LNCAP (cell line): ENCODE measurements at regions not wholly inside any gene's neighbourhood (a gene's known extent, or its start where the extent isn't known, plus 50 kb on each side); places are given as distances from the start of the nearest gene placed in this dataset.

Experiments
- TF ChIP-seq, protein P1 (sequence below): fragments of 450-650 bp; IDR thresholded peaks from 2 replicates; pipeline ENCODE4 v1.5.1; 2017; ENCODE audit warnings: mild to moderate bottlenecking

DNA sequence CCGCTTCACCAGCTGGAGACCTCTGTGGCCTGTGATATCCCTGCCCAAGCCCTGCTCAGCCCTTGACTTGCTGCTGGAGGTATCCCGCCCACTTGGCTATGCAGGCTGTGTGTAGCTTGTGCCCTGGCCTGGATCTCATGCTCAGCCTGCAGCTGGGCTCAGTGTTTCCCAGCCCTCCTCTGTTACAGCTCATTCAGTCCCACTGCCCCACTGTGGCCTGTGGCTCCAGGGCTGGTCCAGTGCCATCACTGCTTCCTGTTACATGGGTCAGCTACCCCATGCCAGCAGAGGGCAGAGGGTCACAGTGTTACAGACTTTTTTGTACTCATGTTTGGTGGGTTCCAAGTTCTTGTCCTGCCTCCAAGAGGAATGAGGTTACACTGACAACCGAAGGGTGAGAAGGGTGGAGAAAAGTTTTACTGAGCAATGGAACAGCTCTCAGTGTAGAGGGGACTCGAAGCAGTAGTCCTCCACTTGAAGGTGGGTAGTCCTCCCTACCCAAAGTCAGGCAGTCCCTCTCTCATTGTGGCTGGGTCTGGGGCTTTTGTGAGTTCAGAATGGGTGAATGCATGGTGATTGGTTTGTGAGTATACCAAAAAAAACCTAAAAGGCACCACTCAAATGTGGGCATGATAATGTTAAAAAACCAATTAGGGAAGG, 100.4 kb downstream of the ANKRD7 start:
- TF ChIP-seq, protein P1, sequence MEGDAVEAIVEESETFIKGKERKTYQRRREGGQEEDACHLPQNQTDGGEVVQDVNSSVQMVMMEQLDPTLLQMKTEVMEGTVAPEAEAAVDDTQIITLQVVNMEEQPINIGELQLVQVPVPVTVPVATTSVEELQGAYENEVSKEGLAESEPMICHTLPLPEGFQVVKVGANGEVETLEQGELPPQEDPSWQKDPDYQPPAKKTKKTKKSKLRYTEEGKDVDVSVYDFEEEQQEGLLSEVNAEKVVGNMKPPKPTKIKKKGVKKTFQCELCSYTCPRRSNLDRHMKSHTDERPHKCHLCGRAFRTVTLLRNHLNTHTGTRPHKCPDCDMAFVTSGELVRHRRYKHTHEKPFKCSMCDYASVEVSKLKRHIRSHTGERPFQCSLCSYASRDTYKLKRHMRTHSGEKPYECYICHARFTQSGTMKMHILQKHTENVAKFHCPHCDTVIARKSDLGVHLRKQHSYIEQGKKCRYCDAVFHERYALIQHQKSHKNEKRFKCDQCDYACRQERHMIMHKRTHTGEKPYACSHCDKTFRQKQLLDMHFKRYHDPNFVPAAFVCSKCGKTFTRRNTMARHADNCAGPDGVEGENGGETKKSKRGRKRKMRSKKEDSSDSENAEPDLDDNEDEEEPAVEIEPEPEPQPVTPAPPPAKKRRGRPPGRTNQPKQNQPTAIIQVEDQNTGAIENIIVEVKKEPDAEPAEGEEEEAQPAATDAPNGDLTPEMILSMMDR, result no peak

DNA sequence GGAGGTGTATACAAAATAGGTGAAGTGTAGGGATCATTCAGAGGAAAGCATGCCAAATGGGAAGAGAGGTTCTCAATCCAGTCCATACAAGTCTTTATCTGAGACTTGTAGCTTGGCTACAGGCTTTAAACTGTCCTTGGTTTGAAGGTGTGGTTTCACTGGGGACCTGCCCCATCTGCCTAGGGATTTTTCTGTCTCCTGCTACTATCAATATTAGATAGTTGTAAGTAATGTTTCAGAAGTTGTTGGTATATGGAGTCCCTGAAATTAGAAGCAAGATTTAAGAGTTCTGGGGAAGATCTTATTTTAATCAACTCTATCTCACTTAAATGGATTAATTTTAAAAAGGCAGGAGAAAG, 100.9 kb downstream of the ANKRD7 start:
- TF ChIP-seq, protein P1, result no peak

DNA sequence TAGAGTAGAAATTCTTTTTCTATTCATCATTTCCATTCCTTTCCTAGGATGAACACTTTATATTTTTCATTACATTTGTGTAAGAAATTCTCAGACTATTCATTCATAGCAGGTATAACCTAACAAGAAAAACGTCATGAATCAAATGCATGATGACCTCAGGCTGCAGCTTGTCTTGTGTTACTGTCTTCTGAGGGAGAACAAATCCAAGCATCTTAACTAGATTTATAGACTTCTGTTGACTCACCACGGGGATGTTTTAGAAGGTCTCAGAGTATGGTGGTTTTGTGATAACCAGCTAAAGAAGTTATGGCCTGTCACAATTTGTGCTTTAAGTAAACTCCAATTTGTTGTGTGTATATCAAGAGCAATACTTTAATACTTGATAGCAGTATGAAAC, 102.7 kb downstream of the ANKRD7 start:
- TF ChIP-seq, protein P1, result no peak

DNA sequence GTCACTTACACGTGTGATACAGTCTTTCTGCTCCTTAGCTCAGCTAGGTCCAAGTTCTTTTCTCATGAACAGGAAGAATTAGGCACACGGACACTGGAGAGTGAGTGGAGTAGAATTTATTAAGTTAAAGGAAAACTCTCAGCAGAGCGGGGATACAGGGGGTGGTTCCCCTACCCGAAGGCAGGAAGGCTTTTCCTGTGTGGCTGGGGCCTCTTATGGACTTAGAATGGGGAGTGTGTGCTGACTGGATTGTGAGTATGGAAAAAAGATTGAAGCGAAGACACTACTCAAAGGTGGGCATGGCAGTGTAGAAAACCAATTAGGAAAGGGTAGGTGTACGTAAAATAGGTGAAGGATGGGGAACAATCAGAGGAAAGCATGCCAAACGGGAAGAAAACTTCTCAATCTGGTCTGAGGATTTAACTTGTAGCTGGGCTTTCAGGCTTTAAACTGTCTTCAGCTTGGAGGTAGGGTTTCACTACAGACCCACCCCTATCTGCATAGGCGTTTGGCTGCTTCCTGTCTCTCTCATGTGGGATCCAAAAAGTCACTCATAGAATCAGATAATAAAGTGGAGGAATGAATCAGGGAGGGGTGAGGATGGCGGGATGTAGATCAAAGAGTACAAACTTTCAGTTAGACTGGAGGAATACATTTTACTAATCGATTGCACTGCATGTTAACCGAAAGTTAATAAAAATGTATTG, 104.2 kb downstream of the ANKRD7 start:
- TF ChIP-seq, protein P1, result no peak

DNA sequence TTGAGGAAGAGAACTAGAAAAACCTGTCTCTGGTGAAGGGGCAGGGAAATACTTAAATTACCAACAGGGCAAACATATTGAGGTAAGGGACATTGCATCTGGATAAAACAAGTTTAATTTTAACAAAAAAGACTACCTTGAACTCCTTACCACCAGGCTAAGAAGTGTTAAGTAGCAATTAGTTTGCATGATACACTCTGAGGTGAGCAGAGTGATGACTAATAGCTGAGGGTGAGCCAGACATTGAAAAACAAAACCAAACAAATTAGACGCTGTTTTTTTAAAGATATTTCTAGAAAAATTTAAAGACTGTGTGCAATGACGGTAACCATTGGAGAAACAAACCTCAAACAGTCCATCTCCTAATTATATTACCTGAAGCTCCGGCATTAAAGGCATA, 105.9 kb downstream of the ANKRD7 start:
- TF ChIP-seq, protein P1, result no peak

DNA sequence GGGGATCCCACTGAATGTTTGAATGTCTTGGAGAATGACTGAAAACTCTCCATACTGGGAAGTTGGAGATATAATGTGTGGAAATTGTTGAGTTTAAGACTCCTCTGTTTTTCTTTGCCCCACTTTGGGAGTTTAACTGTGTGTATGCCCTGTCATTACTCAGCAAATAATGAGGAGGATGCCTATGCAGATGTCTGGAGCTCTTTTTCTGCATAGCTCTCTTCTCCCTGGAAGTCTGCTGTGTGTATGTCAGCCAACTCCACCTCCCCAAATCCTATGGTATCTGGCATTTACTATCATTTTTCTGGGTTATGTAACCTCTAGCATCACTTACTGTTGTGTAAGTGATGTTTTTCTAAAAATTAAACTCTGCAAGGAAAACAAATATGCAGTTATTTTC, 122.2 kb downstream of the ANKRD7 start:
- TF ChIP-seq, protein P1, result no peak

DNA sequence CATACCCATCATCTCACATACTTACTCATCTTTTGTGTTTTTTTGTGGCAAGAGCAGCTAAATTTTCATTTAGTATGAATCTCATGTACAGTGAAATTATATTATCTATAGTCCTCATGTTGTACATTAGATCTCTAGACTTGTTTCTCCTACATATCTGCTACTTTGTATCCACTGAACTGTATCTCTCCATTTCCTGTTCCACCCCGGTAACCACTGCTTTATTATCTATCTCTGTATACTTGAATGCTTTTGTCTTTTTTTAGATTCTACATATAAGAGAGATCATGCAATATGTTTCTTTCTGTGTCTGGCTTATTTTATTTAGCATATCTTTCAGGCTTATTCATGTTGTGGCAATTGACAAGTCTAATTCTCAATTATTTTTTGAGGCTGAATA, 125.1 kb downstream of the ANKRD7 start:
- TF ChIP-seq, protein P1, result no peak

DNA sequence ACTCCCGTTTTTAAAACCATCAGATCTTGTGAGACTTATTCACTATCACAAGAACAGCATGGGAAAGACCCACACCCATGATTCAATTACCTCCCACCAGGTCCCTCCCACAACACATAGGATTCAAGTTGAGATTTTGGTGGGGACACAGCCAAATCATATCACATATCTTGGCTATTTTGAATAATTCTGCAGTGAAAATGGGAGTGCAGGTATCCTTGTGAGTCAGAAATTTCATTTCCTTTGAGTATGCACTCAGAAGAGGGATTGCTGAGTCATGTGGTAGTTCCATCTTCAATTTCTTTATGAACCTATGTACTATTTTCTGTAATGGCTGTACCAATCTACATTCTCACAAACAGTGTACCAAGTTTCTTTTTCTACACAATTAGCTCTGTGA, 125.8 kb downstream of the ANKRD7 start:
- TF ChIP-seq, protein P1, result no peak
